Astrocyte (in vitro differentiated cells and primary cell): ENCODE measurements at regions not wholly inside any gene's neighbourhood (a gene's known extent, or its start where the extent isn't known, plus 50 kb on each side); places are given as distances from the start of the nearest gene placed in this dataset.

Source experiments
- CTCF ChIP-seq: IDR thresholded peaks from 2 replicates; pipeline ENCODE4 v1.5.1; 2011; ENCODE audit warnings: low read depth, mild to moderate bottlenecking, inconsistent platforms, low read length, moderate library complexity; ENCODE audit not compliant: insufficient read depth
- EZH2 ChIP-seq: IDR thresholded peaks from 2 replicates; pipeline ENCODE4 v1.6.1; 2012; ENCODE audit warnings: mild to moderate bottlenecking, low read length, inconsistent platforms; ENCODE audit not compliant: insufficient read depth

GRCh38 chr3:135383301-135383700 lies 582.2 kb upstream of the PPP2R3A start:
- TF ChIP-seq CTCF (no peak), EZH2 (no peak)
